OCI-LY3 (cell line): ENCODE measurements at regions not wholly inside any gene's neighbourhood (a gene's known extent, or its start where the extent isn't known, plus 50 kb on each side); places are given as distances from the start of the nearest gene placed in this dataset.

Experiments
- CTCF ChIP-seq: fragments of 200-600, 300-600 bp; sonication (generic); IDR thresholded peaks from 2 replicates; pipeline ENCODE4 v1.5.1; 2014; ENCODE audit warnings: antibody characterized with exemption, low read length, low read depth
- EZH2phosphoT487 ChIP-seq: fragments of 200-600 bp; shearing (Covaris generic); IDR thresholded peaks from 2 replicates; pipeline ENCODE4 v1.6.1; 2018; ENCODE audit warnings: antibody characterized with exemption, mixed run types, low read depth

- TF ChIP-seq CTCF (no peak), EZH2phosphoT487 (no peak)
These were observed 124.9 kb downstream of the DSC3 start for GRCh38 chr18:30917651-30918050.
